MG63 (cell line): ENCODE measurements at regions not wholly inside any gene's neighbourhood (a gene's known extent, or its start where the extent isn't known, plus 50 kb on each side); places are given as distances from the start of the nearest gene placed in this dataset.
"Not testable (repeated sequence)": the region's sequence is repeated elsewhere in the genome, so short reads cannot be mapped to it uniquely, and the experiment has no call there.

Source experiments
- DNase-seq: peaks from one replicate; pipeline ENCODE4 v3.0.0-alpha.2; 2020
- H3K27me3 ChIP-seq: fragments of 250-450 bp; sonication (Bioruptor Pico); 2 replicates; pipeline ENCODE4 v1.5.1; 2020; ENCODE audit warnings: mild to moderate bottlenecking, moderate library complexity
- H3K36me3 ChIP-seq: fragments of 250-450 bp; sonication (Bioruptor Pico); 2 replicates; pipeline ENCODE4 v1.5.1; 2020; ENCODE audit warnings: mild to moderate bottlenecking, moderate library complexity
- H3K4me3 ChIP-seq: fragments of 250-450 bp; sonication (Bioruptor Pico); 2 replicates; pipeline ENCODE4 v1.5.1; 2020; ENCODE audit warnings: mild to moderate bottlenecking, moderate library complexity
- H3K9me3 ChIP-seq: fragments of 250-450 bp; sonication (Bioruptor Pico); 2 replicates; pipeline ENCODE4 v1.5.1; 2020; ENCODE audit warnings: mild to moderate bottlenecking, moderate library complexity

DNA sequence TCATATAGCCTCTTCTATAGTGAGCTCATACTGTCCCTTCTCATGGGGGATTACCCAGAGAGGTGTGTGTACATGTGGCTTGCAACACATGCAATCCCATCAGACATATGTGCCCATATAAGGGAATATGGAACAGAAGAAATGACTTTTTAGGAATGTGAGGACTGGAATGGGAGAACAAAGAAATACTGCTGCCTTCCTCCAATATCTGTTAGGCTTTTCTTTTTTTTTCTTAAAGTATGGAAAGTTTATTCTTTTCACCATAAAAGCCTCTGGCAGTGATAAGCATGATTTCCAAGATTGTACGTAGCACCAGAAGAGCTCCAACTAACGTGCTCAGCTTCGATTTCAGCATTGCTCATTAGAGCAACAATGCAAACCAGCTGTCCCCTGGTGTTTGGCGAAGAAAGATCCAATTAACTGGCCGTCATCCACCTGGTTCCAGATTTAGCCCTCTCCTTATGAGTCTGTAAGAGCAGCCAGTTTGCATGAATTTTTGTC lies 113.6 kb downstream of the ADCYAP1 start:
- DNase-seq = no peak
- no peak overlapping the region for H3K4me3 ChIP-seq

DNA sequence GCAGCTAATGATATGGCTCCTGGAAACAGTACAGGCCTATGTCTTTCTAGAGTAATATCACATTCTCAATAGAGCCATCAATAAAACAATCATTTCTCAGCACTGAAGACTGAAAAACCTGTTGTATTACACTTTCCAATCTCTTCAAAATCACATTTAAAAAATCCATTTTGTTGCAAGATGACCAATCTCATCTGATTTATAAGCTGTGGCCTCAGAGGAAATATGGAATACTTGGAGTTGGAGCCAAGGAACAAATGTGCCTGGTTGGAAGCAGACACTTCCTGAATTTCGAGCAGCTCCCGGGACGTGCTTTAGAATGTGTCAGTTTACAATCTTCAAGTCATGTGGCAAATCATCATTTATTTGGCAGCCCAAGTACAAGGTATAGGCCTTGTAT lies 114.5 kb downstream of the ADCYAP1 start:
- Histone ChIP-seq H3K27me3 (no peaks in the 10 kb centered on the region), H3K9me3 (no peaks in the 10 kb centered on the region), H3K36me3 (no peaks in the 10 kb centered on the region), H3K4me3 (no peak overlapping the region)
- DNase-seq = no peak

More for the DNA sequence above, 113.6 kb downstream of the ADCYAP1 start:
- Histone ChIP-seq H3K9me3 (no peaks in the 10 kb centered on the region), H3K27me3 (no peaks in the 10 kb centered on the region), H3K36me3 (no peaks in the 10 kb centered on the region)

DNA sequence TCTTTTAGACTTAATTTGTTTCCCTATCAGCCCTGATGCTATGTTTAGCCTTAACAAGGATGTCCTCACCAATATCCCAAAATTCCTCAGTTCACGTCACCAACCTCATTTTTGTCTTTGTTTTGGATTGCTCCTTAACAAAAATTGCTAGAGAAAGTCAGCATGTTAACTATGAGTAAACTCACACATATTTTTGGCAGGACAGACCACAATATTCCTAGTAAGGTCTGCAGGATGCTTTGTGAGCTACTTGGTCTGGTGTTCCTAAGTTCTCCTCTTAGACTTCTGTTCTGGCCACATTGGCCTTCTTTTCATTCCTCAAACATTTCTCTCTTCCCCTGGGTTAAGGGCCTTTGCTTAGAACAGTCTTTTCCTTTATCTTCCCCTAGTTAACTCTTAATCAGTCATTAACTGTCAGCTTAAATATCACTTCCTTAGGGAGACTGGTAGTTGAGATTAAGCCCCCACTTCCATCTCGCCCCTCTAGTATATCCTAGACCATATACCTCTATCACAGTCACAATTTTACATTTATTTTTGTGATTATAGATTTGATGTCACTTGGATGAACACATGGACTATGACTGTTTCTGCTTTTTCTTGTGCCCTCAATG lies 116.2 kb downstream of the ADCYAP1 start:
- Histone ChIP-seq H3K4me3 (no peak overlapping the region), H3K27me3 (no peaks in the 10 kb centered on the region), H3K36me3 (no peaks in the 10 kb centered on the region), H3K9me3 (no peaks in the 10 kb centered on the region)
- no peak for DNase-seq

DNA sequence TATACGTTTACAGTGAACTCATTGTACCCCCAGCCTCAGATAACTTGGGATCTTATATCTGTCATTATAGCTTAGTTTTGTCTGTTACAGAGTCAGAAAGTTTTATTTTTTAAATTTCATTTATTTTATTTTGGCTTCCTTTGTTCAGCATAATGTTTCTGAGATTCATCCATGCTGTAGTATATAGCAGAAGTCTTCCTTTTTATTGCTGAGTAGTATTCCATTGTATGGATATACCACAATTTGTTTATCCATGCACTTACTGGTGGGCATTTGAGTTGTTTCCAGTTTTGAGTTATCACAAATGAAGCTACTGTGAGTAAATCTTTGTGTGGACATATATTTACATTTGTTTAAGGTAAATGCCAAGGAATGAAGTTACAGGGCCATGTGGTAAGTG lies 122.3 kb downstream of the ADCYAP1 start:
- no peak for DNase-seq
- no peaks in the 10 kb centered on the region for H3K36me3 ChIP-seq
- H3K9me3 ChIP-seq = no peaks in the 10 kb centered on the region; the same call in 1 of the 2 replicates
- H3K27me3 ChIP-seq = no peaks in the 10 kb centered on the region
- H3K4me3 ChIP-seq = no peak overlapping the region

DNA sequence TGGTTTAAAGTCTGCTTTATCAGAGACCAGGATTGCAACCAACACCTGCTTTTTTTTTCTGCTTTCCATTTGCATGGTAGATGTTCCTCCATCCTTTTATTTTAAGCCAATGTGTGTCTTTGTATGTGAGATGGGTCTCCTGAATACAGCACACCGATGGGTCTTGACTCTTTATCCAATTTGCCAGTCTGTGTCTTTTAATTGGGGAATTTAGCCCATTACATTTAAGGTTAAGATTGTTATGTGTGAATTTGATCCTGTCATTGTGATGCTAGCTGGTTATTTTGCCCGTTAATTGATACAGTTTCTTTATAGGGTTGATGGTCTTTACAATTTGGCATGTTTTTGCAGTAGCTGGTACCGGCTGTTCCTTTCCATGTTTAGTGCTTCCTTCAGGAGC lies 128.4 kb downstream of the ADCYAP1 start:
- not testable (repeated sequence) for H3K36me3 ChIP-seq, H3K27me3 ChIP-seq, H3K9me3 ChIP-seq, H3K4me3 ChIP-seq, DNase-seq

DNA sequence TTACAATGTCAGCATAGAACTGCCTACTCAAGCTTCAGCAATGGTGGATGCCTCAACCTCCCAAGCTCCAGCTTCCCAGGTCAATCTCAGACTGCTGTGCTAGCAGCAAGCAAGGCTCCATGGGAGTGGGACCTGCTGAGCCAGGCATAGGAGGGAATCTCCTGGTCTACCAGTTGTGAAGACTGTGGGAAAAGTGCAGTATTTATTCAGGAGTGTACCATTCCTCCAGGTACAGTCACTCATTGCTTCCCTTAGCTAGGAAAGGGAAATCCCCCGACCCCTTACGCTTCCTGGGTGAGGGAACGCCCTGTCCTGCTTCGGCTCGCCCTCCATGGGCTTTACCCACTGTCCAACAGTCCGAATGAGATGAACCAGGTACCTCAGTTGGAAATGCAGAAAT lies 130.3 kb downstream of the ADCYAP1 start:
- no peaks in the 10 kb centered on the region for H3K9me3 ChIP-seq
- H3K36me3 ChIP-seq = no peaks in the 10 kb centered on the region
- no peaks in the 10 kb centered on the region for H3K27me3 ChIP-seq
- DNase-seq = no peak
- H3K4me3 ChIP-seq = no peak overlapping the region

DNA sequence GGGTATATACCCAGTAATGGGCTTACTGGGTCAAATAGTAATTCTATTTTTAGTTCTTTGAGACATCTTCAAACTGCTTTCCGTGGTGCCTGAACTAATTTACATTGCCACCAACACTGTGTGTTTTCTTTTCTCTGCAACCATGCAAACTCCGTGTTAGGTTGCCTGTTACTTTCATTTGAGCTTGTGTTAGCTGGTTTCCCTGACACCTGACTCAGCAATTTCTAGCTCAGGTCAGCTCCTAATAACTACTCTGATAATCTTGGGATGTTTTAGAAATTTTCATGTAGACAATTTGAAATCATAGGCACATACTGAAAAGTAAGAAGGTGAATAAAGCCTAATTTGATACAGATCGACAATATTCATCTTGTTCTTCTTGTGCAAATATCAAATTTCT lies 132.3 kb downstream of the ADCYAP1 start:
- DNase-seq = no peak
- Histone ChIP-seq H3K27me3 (no peaks in the 10 kb centered on the region), H3K9me3 (no peaks in the 10 kb centered on the region), H3K4me3 (no peak overlapping the region), H3K36me3 (no peaks in the 10 kb centered on the region)

DNA sequence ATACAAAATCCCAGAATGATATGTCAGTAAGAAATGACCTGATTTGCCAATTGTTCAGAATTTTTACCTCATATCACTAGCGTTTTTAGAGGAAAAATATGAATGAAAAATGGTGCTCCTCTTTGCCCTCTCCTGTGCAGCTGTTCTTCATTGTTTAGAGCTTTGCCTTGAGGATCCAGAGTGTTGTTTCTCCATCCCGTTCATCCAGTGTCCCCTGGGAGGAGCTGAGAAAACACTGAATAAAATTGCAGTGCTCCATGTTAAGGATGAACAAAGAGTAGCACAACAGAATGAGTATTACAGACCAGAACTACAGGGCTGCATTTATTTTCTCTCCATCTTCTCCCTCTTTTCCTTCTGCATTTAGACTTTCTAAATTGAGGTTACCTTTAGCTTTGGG lies 133.1 kb downstream of the ADCYAP1 start:
- no peaks in the 10 kb centered on the region for H3K36me3 ChIP-seq
- H3K27me3 ChIP-seq = no peaks in the 10 kb centered on the region
- no peak for DNase-seq
- no peak overlapping the region for H3K4me3 ChIP-seq
- 0 out of 2 replicates have a peak, but pooled peaks cover 2% of the 10 kb centered on the region for H3K9me3 ChIP-seq

DNA sequence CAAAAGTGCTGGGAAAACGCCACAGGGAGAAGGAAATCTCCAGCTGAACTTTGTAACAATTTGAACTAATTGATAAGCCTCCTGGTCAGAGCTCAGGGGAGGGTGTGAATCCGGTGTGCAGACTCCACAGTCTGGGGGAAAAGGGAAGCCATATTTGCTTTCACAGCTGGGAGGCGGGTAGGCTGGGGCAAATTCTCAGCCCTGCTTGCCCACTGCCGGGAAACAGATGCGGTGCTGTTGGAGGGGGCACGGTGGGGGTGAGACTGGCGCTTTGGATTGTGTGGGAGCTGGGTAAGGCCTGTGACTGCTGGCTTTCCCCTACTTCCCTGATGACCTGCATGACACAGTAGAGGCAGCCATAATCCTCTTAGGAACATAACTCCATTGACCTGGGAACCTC lies 134.8 kb downstream of the ADCYAP1 start:
- DNase-seq = no peak
- H3K36me3 ChIP-seq = no peaks in the 10 kb centered on the region
- no peaks in the 10 kb centered on the region for H3K27me3 ChIP-seq
- H3K4me3 ChIP-seq = no peak overlapping the region
- peaks cover 2% of the 10 kb centered on the region; the same call in 1 of the 2 replicates for H3K9me3 ChIP-seq

DNA sequence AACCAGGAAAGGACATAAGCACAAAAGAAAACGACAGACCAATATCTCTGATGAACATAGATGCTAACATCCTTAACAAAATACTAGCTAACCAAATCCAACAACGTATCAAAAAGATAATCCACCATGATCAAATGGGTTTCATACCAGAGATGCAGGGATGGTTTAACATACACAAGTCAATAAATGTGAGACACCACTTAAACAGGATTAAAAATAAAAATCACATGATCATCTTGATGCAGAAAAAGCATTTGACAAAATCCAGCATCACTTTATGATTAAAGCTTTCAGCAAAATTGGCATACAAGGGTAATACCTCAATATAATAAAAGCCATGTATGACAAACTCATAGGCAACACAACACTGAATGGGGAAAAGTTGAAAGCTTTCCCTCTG lies 138.4 kb downstream of the ADCYAP1 start:
- H3K9me3 ChIP-seq = not testable (repeated sequence)

DNA sequence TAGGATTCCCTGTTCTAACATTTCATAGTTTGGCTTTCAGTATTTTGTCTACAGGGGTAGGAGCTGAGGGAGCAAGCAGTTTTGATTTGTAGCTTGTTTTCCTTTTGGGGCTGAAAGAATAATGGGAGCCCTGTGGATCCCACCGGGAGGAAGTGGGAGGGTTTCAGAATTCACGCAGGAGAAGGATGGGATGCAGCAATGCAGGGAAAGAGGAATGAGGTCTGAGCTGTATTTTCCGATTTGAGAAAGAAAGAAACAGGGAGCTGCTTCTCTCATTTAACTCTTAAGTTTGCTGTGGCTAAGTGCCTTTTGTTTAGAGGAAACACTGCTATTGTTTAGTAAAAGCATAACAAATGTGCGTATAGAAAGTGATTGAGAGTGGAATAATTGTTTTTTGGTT lies 141.0 kb downstream of the ADCYAP1 start:
- Histone ChIP-seq H3K27me3 (no peaks in the 10 kb centered on the region), H3K36me3 (no peaks in the 10 kb centered on the region), H3K4me3 (no peak overlapping the region), H3K9me3 (peaks cover 4% of the 10 kb centered on the region; the same call in 1 of the 2 replicates)
- no peak for DNase-seq

More for the DNA sequence above, 138.4 kb downstream of the ADCYAP1 start:
- DNase-seq, H3K36me3 ChIP-seq, H3K4me3 ChIP-seq, H3K27me3 ChIP-seq: not testable (repeated sequence)

DNA sequence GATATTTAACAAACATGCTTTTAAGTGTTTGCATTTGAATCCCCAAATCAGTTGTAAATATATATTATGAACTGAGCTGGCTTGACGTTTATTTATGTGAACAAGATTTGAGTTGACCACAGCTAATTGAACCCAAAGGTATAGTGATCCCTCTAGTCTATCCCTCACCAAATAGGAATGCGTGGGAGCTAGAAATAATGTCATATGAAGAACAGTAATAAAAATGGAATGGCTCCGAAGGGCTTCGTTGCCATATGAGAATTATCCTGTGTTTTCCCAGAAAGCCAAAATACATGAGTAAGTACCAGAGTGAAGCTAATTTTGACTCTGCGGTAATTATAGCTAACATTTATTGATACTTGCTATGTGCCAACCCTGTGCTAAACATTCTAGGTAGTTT lies 142.7 kb downstream of the ADCYAP1 start:
- H3K36me3 ChIP-seq = no peaks in the 10 kb centered on the region
- no peak for DNase-seq
- H3K9me3 ChIP-seq = peaks cover 2% of the 10 kb centered on the region; the same call in 1 of the 2 replicates
- H3K4me3 ChIP-seq = no peak overlapping the region
- no peaks in the 10 kb centered on the region for H3K27me3 ChIP-seq

DNA sequence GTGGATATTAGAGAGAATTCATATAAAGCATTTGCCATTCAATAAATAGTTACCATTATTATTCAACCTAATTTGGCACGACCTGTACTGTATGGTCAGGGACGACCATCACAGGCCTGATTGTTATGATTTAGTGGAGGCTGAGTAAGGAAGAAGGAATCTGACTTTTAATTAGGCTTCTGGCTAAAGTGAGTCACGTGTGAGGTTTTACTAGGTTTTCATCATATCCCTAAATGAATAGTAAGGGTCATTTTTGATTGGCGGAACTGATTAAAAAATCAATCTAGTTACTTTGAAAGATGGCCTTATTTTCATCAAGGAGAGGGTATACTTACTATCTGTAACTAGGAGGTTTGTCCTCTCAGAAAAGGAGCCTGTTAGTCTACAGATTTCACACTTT lies 143.4 kb downstream of the ADCYAP1 start:
- DNase-seq = no peak
- H3K4me3 ChIP-seq = no peak overlapping the region
- H3K36me3 ChIP-seq = no peaks in the 10 kb centered on the region
- H3K9me3 ChIP-seq = peaks cover 2% of the 10 kb centered on the region; the same call in 1 of the 2 replicates
- no peaks in the 10 kb centered on the region for H3K27me3 ChIP-seq

DNA sequence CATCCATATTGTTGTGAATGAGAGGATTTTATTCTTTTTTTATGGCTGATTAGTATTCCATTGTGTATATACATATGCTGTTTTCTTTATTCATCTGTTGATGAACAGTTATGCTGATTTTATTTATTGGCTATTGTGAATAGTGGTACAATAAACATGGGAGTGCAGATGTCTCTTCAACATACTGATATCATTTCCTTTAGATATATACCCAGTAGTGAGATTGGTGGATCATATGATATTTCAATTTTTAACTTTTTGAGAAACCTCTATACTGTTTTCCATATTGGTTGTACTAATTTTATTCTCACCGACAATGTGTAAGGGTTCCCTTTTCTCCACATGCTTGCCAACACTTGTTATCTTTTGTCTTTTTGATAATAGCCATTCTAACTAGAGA lies 144.5 kb downstream of the ADCYAP1 start:
- no peak overlapping the region for H3K4me3 ChIP-seq
- no peaks in the 10 kb centered on the region for H3K36me3 ChIP-seq
- no peak for DNase-seq
- no peaks in the 10 kb centered on the region for H3K27me3 ChIP-seq
- peaks cover 2% of the 10 kb centered on the region; the same call in 1 of the 2 replicates for H3K9me3 ChIP-seq

DNA sequence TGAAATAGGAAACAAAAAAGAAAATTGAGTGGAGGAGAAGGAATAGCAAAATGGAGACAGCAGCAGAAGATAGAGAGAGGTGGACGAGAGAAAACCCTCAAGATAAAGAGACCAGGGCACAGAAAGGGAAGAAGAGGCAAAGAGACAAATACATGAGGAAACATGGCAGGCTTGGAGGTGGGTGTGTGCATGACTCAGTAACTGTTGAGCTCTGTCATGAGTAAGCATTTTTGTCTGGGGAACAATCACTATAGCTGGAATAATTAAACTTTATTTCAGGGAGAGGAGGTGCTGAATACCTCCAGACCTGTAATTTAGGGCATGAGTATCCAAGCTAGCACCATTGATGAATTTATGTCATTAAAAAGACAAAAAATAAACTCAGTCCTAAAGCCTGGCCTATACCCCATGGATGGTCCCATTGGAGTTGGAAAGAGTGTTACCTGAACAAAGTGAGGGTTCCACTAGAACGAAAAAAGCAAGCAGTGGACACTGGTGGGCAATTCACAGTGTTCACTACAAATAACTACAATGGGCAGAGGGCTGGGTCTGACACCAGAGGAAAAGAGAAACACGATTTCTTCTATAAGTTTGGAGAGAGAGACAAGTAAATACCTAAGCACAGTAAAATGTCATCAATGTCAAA lies 145.5 kb downstream of the ADCYAP1 start:
- Histone ChIP-seq H3K9me3 (peaks cover 2% of the 10 kb centered on the region; the same call in 1 of the 2 replicates), H3K27me3 (no peaks in the 10 kb centered on the region), H3K36me3 (no peaks in the 10 kb centered on the region), H3K4me3 (no peak overlapping the region)
- peak; percentile 15 for DNase-seq

DNA sequence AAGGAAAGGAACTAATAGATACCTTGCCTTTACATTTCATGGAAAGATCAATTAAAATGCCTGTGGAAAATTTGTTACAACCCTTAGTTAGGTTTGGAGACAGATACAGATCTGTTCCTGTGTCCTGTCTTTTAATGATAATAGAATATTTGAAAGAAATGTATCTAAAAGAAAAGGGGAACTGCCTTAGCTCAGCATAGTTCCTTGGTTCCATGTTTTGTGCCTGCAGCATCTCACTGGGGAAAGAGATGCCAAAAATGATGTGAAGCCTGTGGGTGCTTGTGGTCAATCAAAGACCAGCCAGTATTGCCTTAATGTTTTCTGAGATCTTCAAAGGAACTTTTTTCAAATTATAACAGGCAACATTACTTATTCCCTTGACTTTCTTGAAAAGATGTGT lies 147.6 kb downstream of the ADCYAP1 start:
- H3K27me3 ChIP-seq = no peaks in the 10 kb centered on the region
- H3K9me3 ChIP-seq = peaks cover 2% of the 10 kb centered on the region; the same call in 1 of the 2 replicates
- no peaks in the 10 kb centered on the region for H3K36me3 ChIP-seq
- no peak for DNase-seq
- no peak overlapping the region for H3K4me3 ChIP-seq

DNA sequence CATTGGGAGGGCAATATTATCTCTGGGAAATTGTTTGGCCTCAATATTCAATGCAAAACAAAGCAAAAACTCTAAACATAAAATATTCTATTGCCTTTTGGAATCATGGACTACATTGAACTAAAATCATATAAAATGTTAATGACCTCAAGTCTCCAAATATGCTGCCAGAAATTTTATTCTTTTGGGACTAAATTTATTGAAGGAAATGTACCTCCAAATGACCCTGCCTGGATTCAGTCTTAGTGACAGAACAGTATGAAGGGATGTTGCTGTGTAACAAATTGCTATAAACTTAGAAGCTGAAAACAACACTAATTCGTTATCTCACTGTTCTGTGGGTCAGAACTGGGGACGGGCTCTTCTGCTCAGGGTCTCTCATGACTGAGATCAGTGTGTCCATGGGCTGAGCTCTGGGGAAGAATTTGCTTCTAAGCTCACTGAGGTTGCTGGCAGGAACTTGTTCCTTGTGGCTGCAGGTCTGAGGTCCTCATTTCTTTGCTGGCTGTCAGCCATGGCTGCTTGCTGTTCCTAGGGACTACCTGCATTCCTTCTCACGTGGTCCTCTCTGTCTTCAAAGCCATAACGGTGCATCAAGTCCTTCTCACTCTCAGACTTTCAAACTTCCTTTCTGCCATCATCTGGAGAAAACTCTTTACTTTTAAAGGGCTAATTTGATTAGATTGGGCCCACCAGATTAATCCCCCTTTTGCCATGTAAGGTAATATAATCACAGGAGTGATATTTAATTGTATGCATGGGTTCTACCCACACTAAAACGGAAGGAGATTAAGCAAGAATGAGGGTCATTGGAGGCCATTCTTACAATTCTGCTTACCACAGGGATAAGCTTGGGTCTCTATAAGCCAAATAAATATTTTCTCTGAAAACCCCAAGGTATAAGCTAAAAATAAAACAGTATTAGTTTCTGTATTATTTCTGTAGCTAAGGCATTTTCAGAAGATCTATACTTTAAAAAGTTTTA lies 149.0 kb downstream of the ADCYAP1 start:
- Histone ChIP-seq H3K36me3 (no peaks in the 10 kb centered on the region), H3K27me3 (no peaks in the 10 kb centered on the region), H3K4me3 (no peak overlapping the region), H3K9me3 (peaks cover 2% of the 10 kb centered on the region; the same call in 1 of the 2 replicates)
- no peak for DNase-seq
